ENCODE measurements at regions not wholly inside any gene's neighbourhood (a gene's known extent, or its start where the extent isn't known, plus 50 kb on each side); places are given as distances from the start of the nearest gene placed in this dataset.

GRCh38 chr13:65768545-65768944, 1461.6 kb downstream of the PCDH9 start:
- no peaks in the 10 kb centered on the region for H3K9me3 ChIP-seq (ENCODE audit: control insufficient read depth, low read length, poor library complexity, severe bottlenecking)
- no peaks in the 10 kb centered on the region for H3K27me3 Mint-ChIP-seq
- ATAC-seq (no peak), DNase-seq (no peak)
- no peaks in the 10 kb centered on the region for H3K4me1 Mint-ChIP-seq
- H3K4me3 Mint-ChIP-seq: no peak overlapping the region
- H3K27ac Mint-ChIP-seq: no peak overlapping the region
- H3K36me3 Mint-ChIP-seq (ENCODE audit: low read depth): no peaks in the 10 kb centered on the region

- Mint-ChIP-seq H3K4me3 (no peak overlapping the region), H3K4me1 (no peaks in the 10 kb centered on the region), H3K27me3 (no peaks in the 10 kb centered on the region), H3K36me3 (ENCODE audit: low read depth) (no peaks in the 10 kb centered on the region), H3K27ac (no peak overlapping the region)
- no peaks in the 10 kb centered on the region for H3K9me3 ChIP-seq (ENCODE audit: control insufficient read depth, low read length, poor library complexity, severe bottlenecking)
- ATAC-seq: no peak
- no peak for DNase-seq
These were observed 1466.3 kb downstream of the PCDH9 start for GRCh38 chr13:65763811-65764210.

- no peaks in the 10 kb centered on the region for H3K36me3 Mint-ChIP-seq (ENCODE audit: low read depth)
- H3K4me3 Mint-ChIP-seq: no peak overlapping the region
- no peak for ATAC-seq
- H3K27ac Mint-ChIP-seq: no peak overlapping the region
- no peaks in the 10 kb centered on the region for H3K27me3 Mint-ChIP-seq
- H3K9me3 ChIP-seq (ENCODE audit: control insufficient read depth, low read length, poor library complexity, severe bottlenecking): no peaks in the 10 kb centered on the region
- H3K4me1 Mint-ChIP-seq: no peaks in the 10 kb centered on the region
- no peak for DNase-seq
These were observed 1468.1 kb downstream of the PCDH9 start for GRCh38 chr13:65762012-65762411.

- H3K9me3 ChIP-seq (ENCODE audit: control insufficient read depth, low read length, poor library complexity, severe bottlenecking): no peaks in the 10 kb centered on the region
- Mint-ChIP-seq H3K4me1 (no peaks in the 10 kb centered on the region), H3K4me3 (no peak overlapping the region), H3K27me3 (no peaks in the 10 kb centered on the region), H3K27ac (no peak overlapping the region), H3K36me3 (ENCODE audit: low read depth) (no peaks in the 10 kb centered on the region)
- no peak for ATAC-seq
- DNase-seq: no peak
These were observed 1474.0 kb downstream of the PCDH9 start for GRCh38 chr13:65756071-65756671.

- Mint-ChIP-seq H3K27me3 (no peaks in the 10 kb centered on the region), H3K36me3 (ENCODE audit: low read depth) (no peaks in the 10 kb centered on the region), H3K27ac (no peak overlapping the region), H3K4me1 (no peaks in the 10 kb centered on the region), H3K4me3 (no peak overlapping the region)
- no peak for ATAC-seq
- no peak for DNase-seq
- H3K9me3 ChIP-seq (ENCODE audit: control insufficient read depth, low read length, poor library complexity, severe bottlenecking): no peaks in the 10 kb centered on the region
These were observed 1481.9 kb downstream of the PCDH9 start for GRCh38 chr13:65748227-65748626.

- H3K36me3 Mint-ChIP-seq (ENCODE audit: low read depth): no peaks in the 10 kb centered on the region
- ATAC-seq: no peak
- no peaks in the 10 kb centered on the region for H3K4me1 Mint-ChIP-seq
- no peaks in the 10 kb centered on the region for H3K9me3 ChIP-seq (ENCODE audit: control insufficient read depth, low read length, poor library complexity, severe bottlenecking)
- H3K27me3 Mint-ChIP-seq: no peaks in the 10 kb centered on the region
- no peak overlapping the region for H3K27ac Mint-ChIP-seq
- DNase-seq: no peak
- H3K4me3 Mint-ChIP-seq: no peak overlapping the region
These were observed 1483.7 kb downstream of the PCDH9 start for GRCh38 chr13:65746406-65746921.

GRCh38 chr13:65744836-65745235, 1485.3 kb downstream of the PCDH9 start:
- no peak overlapping the region for H3K4me3 Mint-ChIP-seq
- no peak overlapping the region for H3K27ac Mint-ChIP-seq

GRCh38 chr13:65733110-65733509, 1497.0 kb downstream of the PCDH9 start:
- Mint-ChIP-seq H3K4me1 (no peaks in the 10 kb centered on the region), H3K27me3 (no peaks in the 10 kb centered on the region)
- H3K9me3 ChIP-seq (ENCODE audit: control insufficient read depth, low read length, poor library complexity, severe bottlenecking): no peaks in the 10 kb centered on the region

More at GRCh38 chr13:65744836-65745235, 1485.3 kb downstream of the PCDH9 start:
- H3K9me3 ChIP-seq (ENCODE audit: control insufficient read depth, low read length, poor library complexity, severe bottlenecking): no peaks in the 10 kb centered on the region
- no peak for DNase-seq
- no peaks in the 10 kb centered on the region for H3K4me1 Mint-ChIP-seq
- no peak for ATAC-seq
- H3K27me3 Mint-ChIP-seq: no peaks in the 10 kb centered on the region
- no peaks in the 10 kb centered on the region for H3K36me3 Mint-ChIP-seq (ENCODE audit: low read depth)

GRCh38 chr13:65727070-65727469, 1503.1 kb downstream of the PCDH9 start:
- DNase-seq: no peak
- Mint-ChIP-seq H3K4me3 (no peak overlapping the region), H3K27me3 (no peaks in the 10 kb centered on the region), H3K4me1 (no peaks in the 10 kb centered on the region), H3K36me3 (ENCODE audit: low read depth) (no peaks in the 10 kb centered on the region), H3K27ac (no peak overlapping the region)
- ATAC-seq: no peak
- no peaks in the 10 kb centered on the region for H3K9me3 ChIP-seq (ENCODE audit: control insufficient read depth, low read length, poor library complexity, severe bottlenecking)

More at GRCh38 chr13:65733110-65733509, 1497.0 kb downstream of the PCDH9 start:
- no peaks in the 10 kb centered on the region for H3K36me3 Mint-ChIP-seq (ENCODE audit: low read depth)
- no peak for ATAC-seq
- no peak overlapping the region for H3K27ac Mint-ChIP-seq
- DNase-seq: no peak
- no peak overlapping the region for H3K4me3 Mint-ChIP-seq

GRCh38 chr13:65725006-65725405, 1505.1 kb downstream of the PCDH9 start:
- no peak overlapping the region for H3K4me3 Mint-ChIP-seq

GRCh38 chr13:65724226-65724625, 1505.9 kb downstream of the PCDH9 start:
- Mint-ChIP-seq H3K4me1 (no peaks in the 10 kb centered on the region), H3K4me3 (no peak overlapping the region), H3K27me3 (no peaks in the 10 kb centered on the region), H3K27ac (no peak overlapping the region), H3K36me3 (ENCODE audit: low read depth) (no peaks in the 10 kb centered on the region)
- H3K9me3 ChIP-seq (ENCODE audit: control insufficient read depth, low read length, poor library complexity, severe bottlenecking): no peaks in the 10 kb centered on the region
- ATAC-seq: no peak
- DNase-seq: no peak

More at GRCh38 chr13:65725006-65725405, 1505.1 kb downstream of the PCDH9 start:
- no peaks in the 10 kb centered on the region for H3K4me1 Mint-ChIP-seq
- H3K9me3 ChIP-seq (ENCODE audit: control insufficient read depth, low read length, poor library complexity, severe bottlenecking): no peaks in the 10 kb centered on the region
- no peak overlapping the region for H3K27ac Mint-ChIP-seq
- H3K36me3 Mint-ChIP-seq (ENCODE audit: low read depth): no peaks in the 10 kb centered on the region
- DNase-seq (no peak), ATAC-seq (no peak)
- H3K27me3 Mint-ChIP-seq: no peaks in the 10 kb centered on the region

GRCh38 chr13:65722506-65722905, 1507.6 kb downstream of the PCDH9 start:
- peaks cover 4% of the 10 kb centered on the region for H3K9me3 ChIP-seq (ENCODE audit: control insufficient read depth, low read length, poor library complexity, severe bottlenecking)
- Mint-ChIP-seq H3K27ac (no peak overlapping the region), H3K4me1 (no peaks in the 10 kb centered on the region), H3K4me3 (no peak overlapping the region), H3K36me3 (ENCODE audit: low read depth) (no peaks in the 10 kb centered on the region), H3K27me3 (no peaks in the 10 kb centered on the region)
- ATAC-seq: no peak
- no peak for DNase-seq

GRCh38 chr13:65719831-65720230, 1510.3 kb downstream of the PCDH9 start:
- H3K9me3 ChIP-seq (ENCODE audit: control insufficient read depth, low read length, poor library complexity, severe bottlenecking): peaks cover 4% of the 10 kb centered on the region

GRCh38 chr13:65710514-65710913, 1519.6 kb downstream of the PCDH9 start:
- Mint-ChIP-seq H3K4me3 (no peak overlapping the region), H3K36me3 (ENCODE audit: low read depth) (no peaks in the 10 kb centered on the region), H3K4me1 (no peaks in the 10 kb centered on the region), H3K27ac (no peak overlapping the region), H3K27me3 (no peaks in the 10 kb centered on the region)
- H3K9me3 ChIP-seq (ENCODE audit: control insufficient read depth, low read length, poor library complexity, severe bottlenecking): peaks cover 4% of the 10 kb centered on the region
- ATAC-seq: no peak
- no peak for DNase-seq

More at GRCh38 chr13:65719831-65720230, 1510.3 kb downstream of the PCDH9 start:
- DNase-seq (no peak), ATAC-seq (no peak)
- Mint-ChIP-seq H3K4me3 (no peak overlapping the region), H3K4me1 (no peaks in the 10 kb centered on the region), H3K27ac (no peak overlapping the region), H3K27me3 (no peaks in the 10 kb centered on the region), H3K36me3 (ENCODE audit: low read depth) (no peaks in the 10 kb centered on the region)

Measured in T-helper 17 cell (primary cell).